Esophagus squamous epithelium (tissue), 4 donors: ENCODE measurements at regions not wholly inside any gene's neighbourhood (a gene's known extent, or its start where the extent isn't known, plus 50 kb on each side); places are given as distances from the start of the nearest gene placed in this dataset.

Experiments
- CTCF ChIP-seq, 6 experiments: fragments of 450-650 bp in 4 of 6; fragments of 200-600 bp in 2 of 6; sonication (generic) in 2 of 6; IDR thresholded peaks; one replicate each; pipeline ENCODE4 v1.5.1; 2016 to 2019; ENCODE audit warnings: antibody characterized with exemption in 6 of 6, mild to moderate bottlenecking in 4 of 6, moderate library complexity in 4 of 6
- POLR2A ChIP-seq, 4 donors: fragments of 450-650 bp; IDR thresholded peaks; one replicate each; pipeline ENCODE4 v1.6.1; 2017; ENCODE audit warnings: antibody characterized with exemption in 4 of 4, mild to moderate bottlenecking in 4 of 4, moderate library complexity in 3 of 4

GRCh38 chr2:128444816-128445522 is 126.3 kb upstream of the HS6ST1 start:
- TF ChIP-seq POLR2A (IDR thresholded peaks at IDR 0.05), result no peak
- no peak for TF ChIP-seq CTCF (IDR thresholded peaks at IDR 0.05)
